MM.1S (cell line): ENCODE measurements at regions not wholly inside any gene's neighbourhood (a gene's known extent, or its start where the extent isn't known, plus 50 kb on each side); places are given as distances from the start of the nearest gene placed in this dataset.
A peak's percentile ranks its signal among the peaks of the same experiment; 100 is the strongest.

Experiments
- DNase-seq: peaks from one replicate; pipeline ENCODE4 v3.0.0-alpha.2; 2015
- H2AFZ ChIP-seq: fragments of 300-600 bp; sonication (generic); 2 replicates; pipeline ENCODE4 v1.6.0; 2016; ENCODE audit warnings: antibody characterized with exemption, low read length
- H3F3A ChIP-seq: fragments of 300-600 bp; sonication (generic); 2 replicates; pipeline ENCODE4 v1.6.1; 2016; ENCODE audit warnings: mild to moderate bottlenecking, antibody characterized with exemption, low read length, moderate library complexity, mixed read lengths; ENCODE audit not compliant: insufficient read depth
- H3K27ac ChIP-seq: fragments of 300-600 bp; sonication (generic); 2 replicates; pipeline ENCODE4 v1.5.1; 2016; ENCODE audit warnings: mild to moderate bottlenecking, low read length
- H3K27me3 ChIP-seq: fragments of 300-600 bp; sonication (generic); replicated peaks from 2 replicates; pipeline ENCODE4 v1.6.0; 2016; ENCODE audit warnings: low read length; ENCODE audit not compliant: insufficient read depth
- H3K36me3 ChIP-seq: fragments of 300-600 bp; sonication (generic); replicated peaks from 2 replicates; pipeline ENCODE4 v1.6.1; 2016; ENCODE audit warnings: mild to moderate bottlenecking, low read length, mixed read lengths; ENCODE audit not compliant: insufficient read depth
- H3K4me1 ChIP-seq: fragments of 300-600 bp; sonication (generic); 2 replicates; pipeline ENCODE4 v1.6.1; 2016; ENCODE audit warnings: low read length, mixed read lengths
- H3K4me2 ChIP-seq: fragments of 300-600 bp; sonication (generic); 2 replicates; pipeline ENCODE4 v1.6.0; 2016; ENCODE audit warnings: low read depth, low read length
- H3K4me3 ChIP-seq: fragments of 300-600 bp; sonication (generic); 2 replicates; pipeline ENCODE4 v1.5.1; 2016; ENCODE audit warnings: low read length, mixed read lengths
- H3K79me2 ChIP-seq: fragments of 300-600 bp; sonication (generic); 2 replicates; pipeline ENCODE4 v1.6.1; 2016; ENCODE audit warnings: mixed run types, low read length, mixed read lengths
- H3K9ac ChIP-seq: fragments of 300-600 bp; sonication (generic); 2 replicates; pipeline ENCODE4 v1.6.1; 2016; ENCODE audit warnings: low read length, mixed read lengths
- H3K9me2 ChIP-seq: fragments of 300-600 bp; sonication (generic); replicated peaks from 2 replicates; pipeline ENCODE4 v1.6.1; 2016; ENCODE audit warnings: mild to moderate bottlenecking, low read length, mixed read lengths; ENCODE audit not compliant: insufficient read depth
- H3K9me3 ChIP-seq: fragments of 300-600 bp; sonication (generic); replicated peaks from 2 replicates; pipeline ENCODE4 v1.6.1; 2016; ENCODE audit warnings: mild to moderate bottlenecking, low read length, mixed read lengths; ENCODE audit not compliant: insufficient read depth
- H4K20me1 ChIP-seq: fragments of 300-600 bp; sonication (generic); 2 replicates; pipeline ENCODE4 v1.6.1; 2016; ENCODE audit warnings: mild to moderate bottlenecking, low read length, moderate library complexity, mixed read lengths; ENCODE audit not compliant: insufficient read depth
- CTCF ChIP-seq: fragments of 300-600 bp; sonication (generic); IDR thresholded peaks from 2 replicates; pipeline ENCODE4 v1.5.1; 2016; ENCODE audit warnings: antibody characterized with exemption, low read length, mixed read lengths
- EZH2 ChIP-seq: fragments of 300-600 bp; sonication (generic); optimal IDR thresholded peaks from 2 replicates; pipeline ENCODE3; 2017; ENCODE audit warnings: low read depth, mild to moderate bottlenecking, antibody characterized with exemption, low read length, mixed read lengths
- EZH2phosphoT487 ChIP-seq: fragments of 300-600 bp; sonication (generic); IDR thresholded peaks from 2 replicates; pipeline ENCODE4 v1.6.1; 2018; ENCODE audit warnings: antibody characterized with exemption, low read length

- H2AFZ ChIP-seq = no peak overlapping the region
- TF ChIP-seq EZH2 (no peak), CTCF (no peak), EZH2phosphoT487 (no peak)
These were observed 86.9 kb downstream of the MACIR start for GRCh38 chr5:103345461-103345860.

GRCh38 chr5:103340717-103341388 is 82.3 kb downstream of the MACIR start:
- Histone ChIP-seq H3K79me2 (no peaks in the 10 kb centered on the region), H3K9me2 (no peaks in the 10 kb centered on the region), H3F3A (peaks cover 4% of the 10 kb centered on the region; the same call in 1 of the 2 replicates), H3K36me3 (no peaks in the 10 kb centered on the region), H3K27me3 (no peaks in the 10 kb centered on the region), H3K4me1 (peaks cover 7% of the 10 kb centered on the region; the same call in 1 of the 2 replicates), H3K9me3 (no peaks in the 10 kb centered on the region), H3K4me2 (peak overlapping the region; percentile 61), H3K4me3 (peak overlapping the region; percentile 34; the same call in 1 of the 2 replicates), H3K9ac (no peak overlapping the region), H2AFZ (peak overlapping the region; percentile 37; the same call in 1 of the 2 replicates), H3K27ac (peak overlapping the region; percentile 21; the same call in 1 of the 2 replicates), H4K20me1 (no peaks in the 10 kb centered on the region)
- no peak for TF ChIP-seq EZH2phosphoT487
- TF ChIP-seq CTCF = no peak
- no peak for TF ChIP-seq EZH2
- peak; percentile 64 for DNase-seq

More at GRCh38 chr5:103345461-103345860, 86.9 kb downstream of the MACIR start:
- peaks cover 6% of the 10 kb centered on the region; the same call in 1 of the 2 replicates for H3K4me1 ChIP-seq
- H3K9ac ChIP-seq = no peak overlapping the region
- no peaks in the 10 kb centered on the region for H3K79me2 ChIP-seq
- no peaks in the 10 kb centered on the region for H3K9me3 ChIP-seq
- no peak overlapping the region for H3K4me3 ChIP-seq
- no peaks in the 10 kb centered on the region for H3K9me2 ChIP-seq
- no peak overlapping the region for H3K27ac ChIP-seq
- H3K27me3 ChIP-seq = no peaks in the 10 kb centered on the region
- peaks cover 4% of the 10 kb centered on the region; the same call in 1 of the 2 replicates for H3F3A ChIP-seq
- no peaks in the 10 kb centered on the region for H3K36me3 ChIP-seq
- no peaks in the 10 kb centered on the region for H4K20me1 ChIP-seq
- no peak for DNase-seq
- H3K4me2 ChIP-seq = no peak overlapping the region

GRCh38 chr5:103340132-103340531 is 81.6 kb downstream of the MACIR start:
- Histone ChIP-seq H2AFZ (no peak overlapping the region), H3K79me2 (no peaks in the 10 kb centered on the region), H3K9ac (no peak overlapping the region), H3K36me3 (no peaks in the 10 kb centered on the region), H3K4me3 (no peak overlapping the region), H3F3A (peaks cover 4% of the 10 kb centered on the region; the same call in 1 of the 2 replicates), H3K4me1 (peaks cover 7% of the 10 kb centered on the region; the same call in 1 of the 2 replicates), H3K9me3 (no peaks in the 10 kb centered on the region), H3K4me2 (no peak overlapping the region), H3K27ac (no peak overlapping the region), H4K20me1 (no peaks in the 10 kb centered on the region), H3K9me2 (no peaks in the 10 kb centered on the region), H3K27me3 (no peaks in the 10 kb centered on the region)
- no peak for TF ChIP-seq EZH2phosphoT487
- TF ChIP-seq EZH2 = no peak
- TF ChIP-seq CTCF = no peak
- DNase-seq = no peak
